LHCN-M2 (cell line): ENCODE measurements at regions not wholly inside any gene's neighbourhood (a gene's known extent, or its start where the extent isn't known, plus 50 kb on each side); places are given as distances from the start of the nearest gene placed in this dataset.
"Not testable (repeated sequence)": the region's sequence is repeated elsewhere in the genome, so short reads cannot be mapped to it uniquely, and the experiment has no call there.

ENCODE experiments used
- DNase-seq: peaks from one replicate; pipeline ENCODE4 v3.0.0-alpha.2; 2012; ENCODE audit warnings: low read depth

GRCh38 chr9:34907044-34907443, 51.0 kb upstream of the PHF24 start:
- no peak for DNase-seq

- peak; percentile 66 for DNase-seq
Measured at GRCh38 chr9:34899535-34900158, 58.4 kb upstream of the PHF24 start.

- DNase-seq = no peak
Measured at GRCh38 chr9:34898846-34899245, 59.2 kb upstream of the PHF24 start.

GRCh38 chr9:34896112-34896511, 62.0 kb upstream of the PHF24 start:
- no peak for DNase-seq

- no peak for DNase-seq
Measured at GRCh38 chr9:34892886-34893285, 65.2 kb upstream of the PHF24 start.

GRCh38 chr9:34891386-34891785, 66.7 kb upstream of the PHF24 start:
- DNase-seq = peak; percentile 5

GRCh38 chr9:34887841-34888240, 70.2 kb upstream of the PHF24 start:
- no peak for DNase-seq

GRCh38 chr9:34884747-34885189, 73.3 kb upstream of the PHF24 start:
- DNase-seq = no peak

- DNase-seq = no peak
Measured at GRCh38 chr9:34876096-34876495, 82.0 kb upstream of the PHF24 start.

- peak; percentile 16 for DNase-seq
Measured at GRCh38 chr9:34869390-34869789, 88.7 kb upstream of the PHF24 start.

- no peak for DNase-seq
Measured at GRCh38 chr9:34866614-34867013, 91.5 kb upstream of the PHF24 start.

GRCh38 chr9:34863426-34863825, 94.7 kb upstream of the PHF24 start:
- DNase-seq = no peak

GRCh38 chr9:34862836-34863235, 95.2 kb upstream of the PHF24 start:
- no peak for DNase-seq

- DNase-seq = peak; percentile 0
Measured at GRCh38 chr9:34862043-34862442, 96.0 kb upstream of the PHF24 start.

GRCh38 chr9:34855016-34855415, 103.1 kb upstream of the PHF24 start:
- DNase-seq = not testable (repeated sequence)

- peak; percentile 2 for DNase-seq
Measured at GRCh38 chr9:34830068-34830467, 120.1 kb upstream of the CCL21 start.

- no peak for DNase-seq
Measured at GRCh38 chr9:34826999-34827538, 117.1 kb upstream of the CCL21 start.

GRCh38 chr9:34825775-34826174, 115.8 kb upstream of the CCL21 start:
- no peak for DNase-seq

- DNase-seq = no peak
Measured at GRCh38 chr9:34823778-34824177, 113.8 kb upstream of the CCL21 start.

GRCh38 chr9:34810187-34810524, 100.2 kb upstream of the CCL21 start:
- no peak for DNase-seq

GRCh38 chr9:34809504-34810186, 99.7 kb upstream of the CCL21 start:
- no peak for DNase-seq

- DNase-seq = no peak
Measured at GRCh38 chr9:34802916-34803315, 93.0 kb upstream of the CCL21 start.

GRCh38 chr9:34797367-34797766, 87.4 kb upstream of the CCL21 start:
- DNase-seq = no peak
